Ovary (tissue), 3 donors: ENCODE measurements at regions not wholly inside any gene's neighbourhood (a gene's known extent, or its start where the extent isn't known, plus 50 kb on each side); places are given as distances from the start of the nearest gene placed in this dataset.

Experiments
- CTCF ChIP-seq, 3 donors: fragments of 450-650 bp in 2 of 3; fragments of 200-600 bp in 1 of 3; IDR thresholded peaks; one replicate each; pipeline versions ENCODE4 v1.5.1 to v1.8.0; 2016 to 2022; ENCODE audit warnings: antibody characterized with exemption in 3 of 3, mild to moderate bottlenecking in 1 of 3
- POLR2A ChIP-seq: fragments of 450-650 bp; IDR thresholded peaks from one replicate; pipeline ENCODE4 v1.6.1; 2017; ENCODE audit warnings: antibody characterized with exemption, mild to moderate bottlenecking, moderate library complexity
- donor health status: DM: no; HTN: no; CAD: no.

DNA sequence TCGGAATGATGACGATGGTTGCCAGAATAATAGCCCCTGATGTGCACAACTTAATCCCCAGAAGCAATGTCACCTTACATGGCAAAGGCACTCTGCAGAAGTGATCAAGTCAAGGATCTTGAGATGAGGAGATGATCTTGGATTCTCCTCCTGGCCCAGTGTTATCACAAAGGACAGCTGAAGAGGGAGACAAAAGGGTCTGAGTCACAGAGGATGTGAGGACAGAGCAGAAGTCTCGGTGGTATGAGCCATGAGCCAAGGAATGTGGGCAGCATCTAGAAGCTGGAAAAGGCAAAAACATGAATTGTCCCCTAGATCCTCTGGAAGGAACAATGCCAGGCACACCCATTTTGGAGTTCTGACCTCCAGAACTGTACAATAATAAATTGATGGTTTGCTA is 358.5 kb downstream of the MYCN start:
- no peak for TF ChIP-seq POLR2A
- TF ChIP-seq CTCF (IDR thresholded peaks at IDR 0.05): no peak
